Breast epithelium (tissue), 3 donors: ENCODE measurements at regions not wholly inside any gene's neighbourhood (a gene's known extent, or its start where the extent isn't known, plus 50 kb on each side); places are given as distances from the start of the nearest gene placed in this dataset.

Source experiments
- CTCF ChIP-seq, 3 donors: fragments of 450-650 bp; IDR thresholded peaks; one replicate each; pipeline ENCODE4 v1.5.1; 2016 to 2017; ENCODE audit warnings: antibody characterized with exemption in 3 of 3, mild to moderate bottlenecking in 3 of 3, moderate library complexity in 3 of 3
- POLR2A ChIP-seq: fragments of 450-650 bp; IDR thresholded peaks from one replicate; pipeline ENCODE4 v1.6.1; 2016; ENCODE audit warnings: antibody characterized with exemption, mild to moderate bottlenecking, moderate library complexity
- POLR2AphosphoS5 ChIP-seq, 3 donors: sonication (generic); formaldehyde crosslinking; IDR thresholded peaks; one replicate each; pipeline ENCODE4 v1.6.1; 2017; ENCODE audit warnings: antibody characterized with exemption in 3 of 3

GRCh38 chr14:106691601-106692291 is 1165.4 kb downstream of the TMEM121 start:
- TF ChIP-seq CTCF (IDR thresholded peaks at IDR 0.05), result no peak
- no peak for TF ChIP-seq POLR2AphosphoS5 (IDR thresholded peaks at IDR 0.05)
- no peak for TF ChIP-seq POLR2A
